ENCODE measurements at regions not wholly inside any gene's neighbourhood (a gene's known extent, or its start where the extent isn't known, plus 50 kb on each side); places are given as distances from the start of the nearest gene placed in this dataset.

DNA sequence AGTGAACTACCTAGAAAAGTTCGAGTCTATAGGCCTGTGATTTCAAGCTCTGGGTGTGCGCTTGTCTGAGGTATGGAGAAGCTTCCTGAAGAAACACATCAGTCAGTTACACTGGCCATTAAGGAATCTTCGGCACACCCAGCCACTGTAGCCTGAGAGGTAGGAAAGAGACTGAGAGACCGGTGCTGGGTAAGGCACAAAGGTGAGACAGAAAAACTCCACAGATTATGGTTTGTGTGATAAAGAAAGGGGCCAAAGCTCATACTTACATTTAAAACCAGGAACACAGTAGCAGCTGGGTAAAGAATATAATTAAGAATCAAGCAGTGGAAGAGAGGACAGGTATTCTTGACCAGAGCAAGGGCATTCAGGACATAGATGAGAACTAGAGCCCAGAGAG is 74.8 kb upstream of the TTC29 start:
- ChIA-PET CTCF (interaction anchor here (2.1 kb wide), 2 partner anchors 10 to 76 kb away, joined by 7 to 16 read pairs; no protein-coding TSS in a partner anchor), POLR2A (no interaction called here)
- TF ChIP-seq, protein P1, sequence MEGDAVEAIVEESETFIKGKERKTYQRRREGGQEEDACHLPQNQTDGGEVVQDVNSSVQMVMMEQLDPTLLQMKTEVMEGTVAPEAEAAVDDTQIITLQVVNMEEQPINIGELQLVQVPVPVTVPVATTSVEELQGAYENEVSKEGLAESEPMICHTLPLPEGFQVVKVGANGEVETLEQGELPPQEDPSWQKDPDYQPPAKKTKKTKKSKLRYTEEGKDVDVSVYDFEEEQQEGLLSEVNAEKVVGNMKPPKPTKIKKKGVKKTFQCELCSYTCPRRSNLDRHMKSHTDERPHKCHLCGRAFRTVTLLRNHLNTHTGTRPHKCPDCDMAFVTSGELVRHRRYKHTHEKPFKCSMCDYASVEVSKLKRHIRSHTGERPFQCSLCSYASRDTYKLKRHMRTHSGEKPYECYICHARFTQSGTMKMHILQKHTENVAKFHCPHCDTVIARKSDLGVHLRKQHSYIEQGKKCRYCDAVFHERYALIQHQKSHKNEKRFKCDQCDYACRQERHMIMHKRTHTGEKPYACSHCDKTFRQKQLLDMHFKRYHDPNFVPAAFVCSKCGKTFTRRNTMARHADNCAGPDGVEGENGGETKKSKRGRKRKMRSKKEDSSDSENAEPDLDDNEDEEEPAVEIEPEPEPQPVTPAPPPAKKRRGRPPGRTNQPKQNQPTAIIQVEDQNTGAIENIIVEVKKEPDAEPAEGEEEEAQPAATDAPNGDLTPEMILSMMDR (IDR thresholded peaks at IDR 0.05), result no peak
- H3K9me3 Mint-ChIP-seq, result peaks cover 2% of the 10 kb centered on the region
- H3K4me3 Mint-ChIP-seq, result no peak overlapping the region
- H3K36me3 Mint-ChIP-seq (ENCODE audit: low read depth), result no peaks in the 10 kb centered on the region
- no peak for ATAC-seq (ENCODE audit: low read depth)
- no peak for DNase-seq
- no peak overlapping the region for H3K27ac Mint-ChIP-seq
- H3K4me1 Mint-ChIP-seq, result no peaks in the 10 kb centered on the region
- intact Hi-C loops (cut with micrococcal nuclease), result no loop called here
- peaks cover 2% of the 10 kb centered on the region for H3K27me3 Mint-ChIP-seq

DNA sequence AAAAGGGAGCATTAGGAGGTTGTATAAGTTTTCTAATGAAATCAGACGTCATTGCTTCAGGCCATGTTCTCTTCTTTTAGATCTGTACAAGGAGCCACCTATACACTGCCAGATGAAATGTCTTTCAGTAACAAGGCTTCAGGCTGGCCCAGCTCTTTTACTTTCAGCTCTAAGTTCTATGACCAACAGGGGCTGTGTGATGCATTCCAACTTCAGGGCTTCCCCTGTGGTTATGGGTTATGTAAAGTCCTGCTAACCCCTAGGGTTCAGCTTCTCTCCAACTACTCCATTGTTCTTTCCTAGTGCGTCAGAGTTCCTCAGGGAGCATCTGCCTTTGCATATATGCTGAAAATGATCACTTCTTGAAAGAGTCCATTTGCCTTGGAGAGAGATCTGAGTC is 79.4 kb upstream of the TTC29 start:
- H3K27ac Mint-ChIP-seq, result no peak overlapping the region
- ATAC-seq (ENCODE audit: low read depth) (no peak), DNase-seq (no peak)
- ChIA-PET POLR2A (no interaction called here), CTCF (interaction anchor here (2.1 kb wide), 1 partner anchor 72 kb away, joined by 7 read pairs; no protein-coding TSS in a partner anchor)
- H3K27me3 Mint-ChIP-seq, result no peaks in the 10 kb centered on the region
- peaks cover 2% of the 10 kb centered on the region for H3K9me3 Mint-ChIP-seq
- no peaks in the 10 kb centered on the region for H3K36me3 Mint-ChIP-seq (ENCODE audit: low read depth)
- TF ChIP-seq, protein P1 (IDR thresholded peaks at IDR 0.05), result no peak
- intact Hi-C loops (cut with micrococcal nuclease), result no loop called here
- no peak overlapping the region for H3K4me3 Mint-ChIP-seq
- H3K4me1 Mint-ChIP-seq, result no peaks in the 10 kb centered on the region

GRCh38 chr4:147029296-147029695 is 83.6 kb upstream of the TTC29 start:
- Mint-ChIP-seq H3K27me3 (no peaks in the 10 kb centered on the region), H3K4me3 (no peak overlapping the region), H3K9me3 (no peaks in the 10 kb centered on the region), H3K4me1 (no peaks in the 10 kb centered on the region), H3K36me3 (ENCODE audit: low read depth) (no peaks in the 10 kb centered on the region), H3K27ac (no peak overlapping the region)
- ATAC-seq (ENCODE audit: low read depth) (no peak), DNase-seq (no peak)
- ChIA-PET CTCF (interaction anchor here (1.2 kb wide), 1 partner anchor 68 kb away, joined by 3 read pairs; no protein-coding TSS in a partner anchor), POLR2A (no interaction called here)
- intact Hi-C loops (cut with micrococcal nuclease), result no loop called here
- TF ChIP-seq, protein P1 (IDR thresholded peaks at IDR 0.05), result no peak

GRCh38 chr4:147034372-147034771 is 88.7 kb upstream of the TTC29 start:
- ATAC-seq (ENCODE audit: low read depth) (no peak), DNase-seq (no peak)
- Mint-ChIP-seq H3K4me3 (no peak overlapping the region), H3K36me3 (ENCODE audit: low read depth) (no peaks in the 10 kb centered on the region), H3K27ac (no peak overlapping the region), H3K9me3 (no peaks in the 10 kb centered on the region), H3K4me1 (no peaks in the 10 kb centered on the region), H3K27me3 (peaks cover 17% of the 10 kb centered on the region)
- POLR2A ChIA-PET, result no interaction called here
- TF ChIP-seq, protein P1 (IDR thresholded peaks at IDR 0.05), result no peak
- CTCF ChIA-PET, result no interaction called here
- intact Hi-C loops (cut with micrococcal nuclease), result no loop called here

- POLR2A ChIA-PET, result no interaction called here
- Mint-ChIP-seq H3K27me3 (peaks cover 19% of the 10 kb centered on the region), H3K4me1 (no peaks in the 10 kb centered on the region), H3K36me3 (ENCODE audit: low read depth) (no peaks in the 10 kb centered on the region), H3K9me3 (no peaks in the 10 kb centered on the region), H3K4me3 (no peak overlapping the region), H3K27ac (no peak overlapping the region)
- DNase-seq (no peak), ATAC-seq (ENCODE audit: low read depth) (no peak)
- intact Hi-C loops (cut with micrococcal nuclease), result no loop called here
- CTCF ChIA-PET, result no interaction called here
- TF ChIP-seq, protein P1 (IDR thresholded peaks at IDR 0.05), result no peak
Measured at GRCh38 chr4:147037069-147037468, 91.4 kb upstream of the TTC29 start.
